Prostate gland (tissue), 2 donors: ENCODE measurements at regions not wholly inside any gene's neighbourhood (a gene's known extent, or its start where the extent isn't known, plus 50 kb on each side); places are given as distances from the start of the nearest gene placed in this dataset.

ENCODE experiments used
- CTCF ChIP-seq, 4 experiments: fragments of 200-600 bp in 2 of 4; fragments of 450-650 bp in 2 of 4; sonication (generic) in 2 of 4; IDR thresholded peaks; 1 replicate in 3 of 4; 2 replicates in 1 of 4; pipeline ENCODE4 v1.5.1; 2016 to 2019; ENCODE audit warnings: antibody characterized with exemption in 4 of 4, mild to moderate bottlenecking in 2 of 4, moderate library complexity in 2 of 4
- POLR2A ChIP-seq: fragments of 450-650 bp; IDR thresholded peaks from one replicate; pipeline ENCODE4 v1.6.1; 2016; ENCODE audit warnings: antibody characterized with exemption, mild to moderate bottlenecking
- POLR2AphosphoS5 ChIP-seq: sonication (generic); formaldehyde crosslinking; IDR thresholded peaks from one replicate; pipeline ENCODE4 v1.6.1; 2017; ENCODE audit warnings: antibody characterized with exemption

- no peak for TF ChIP-seq CTCF (IDR thresholded peaks at IDR 0.05)
- TF ChIP-seq POLR2A, result no peak
- TF ChIP-seq POLR2AphosphoS5, result no peak
Observed at GRCh38 chr13:55159765-55160164, 1981.0 kb upstream of the PRR20A start.
